ENCODE measurements at regions not wholly inside any gene's neighbourhood (a gene's known extent, or its start where the extent isn't known, plus 50 kb on each side); places are given as distances from the start of the nearest gene placed in this dataset.

GRCh38 chr12:28898038-28898437 is 251.0 kb upstream of the FAR2 start:
- Mint-ChIP-seq H3K27me3 (ENCODE audit: low read depth) (no peaks in the 10 kb centered on the region), H3K36me3 (ENCODE audit: low read depth) (no peaks in the 10 kb centered on the region), H3K4me1 (peaks cover 6% of the 10 kb centered on the region), H3K4me3 (no peak overlapping the region), H3K9me3 (peaks cover 23% of the 10 kb centered on the region), H3K27ac (no peak overlapping the region)
- TF ChIP-seq, protein P1, sequence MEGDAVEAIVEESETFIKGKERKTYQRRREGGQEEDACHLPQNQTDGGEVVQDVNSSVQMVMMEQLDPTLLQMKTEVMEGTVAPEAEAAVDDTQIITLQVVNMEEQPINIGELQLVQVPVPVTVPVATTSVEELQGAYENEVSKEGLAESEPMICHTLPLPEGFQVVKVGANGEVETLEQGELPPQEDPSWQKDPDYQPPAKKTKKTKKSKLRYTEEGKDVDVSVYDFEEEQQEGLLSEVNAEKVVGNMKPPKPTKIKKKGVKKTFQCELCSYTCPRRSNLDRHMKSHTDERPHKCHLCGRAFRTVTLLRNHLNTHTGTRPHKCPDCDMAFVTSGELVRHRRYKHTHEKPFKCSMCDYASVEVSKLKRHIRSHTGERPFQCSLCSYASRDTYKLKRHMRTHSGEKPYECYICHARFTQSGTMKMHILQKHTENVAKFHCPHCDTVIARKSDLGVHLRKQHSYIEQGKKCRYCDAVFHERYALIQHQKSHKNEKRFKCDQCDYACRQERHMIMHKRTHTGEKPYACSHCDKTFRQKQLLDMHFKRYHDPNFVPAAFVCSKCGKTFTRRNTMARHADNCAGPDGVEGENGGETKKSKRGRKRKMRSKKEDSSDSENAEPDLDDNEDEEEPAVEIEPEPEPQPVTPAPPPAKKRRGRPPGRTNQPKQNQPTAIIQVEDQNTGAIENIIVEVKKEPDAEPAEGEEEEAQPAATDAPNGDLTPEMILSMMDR (IDR thresholded peaks at IDR 0.05; ENCODE audit: unreplicated experiment in 3 of 3), result no peak

GRCh38 chr12:28899951-28900350 is 249.1 kb upstream of the FAR2 start:
- Mint-ChIP-seq H3K27me3 (ENCODE audit: low read depth) (no peaks in the 10 kb centered on the region), H3K4me1 (no peaks in the 10 kb centered on the region), H3K9me3 (peaks cover 23% of the 10 kb centered on the region), H3K4me3 (no peak overlapping the region), H3K27ac (no peak overlapping the region), H3K36me3 (ENCODE audit: low read depth) (no peaks in the 10 kb centered on the region)
- TF ChIP-seq, protein P1 (IDR thresholded peaks at IDR 0.05; ENCODE audit: unreplicated experiment in 3 of 3), result no peak

DNA sequence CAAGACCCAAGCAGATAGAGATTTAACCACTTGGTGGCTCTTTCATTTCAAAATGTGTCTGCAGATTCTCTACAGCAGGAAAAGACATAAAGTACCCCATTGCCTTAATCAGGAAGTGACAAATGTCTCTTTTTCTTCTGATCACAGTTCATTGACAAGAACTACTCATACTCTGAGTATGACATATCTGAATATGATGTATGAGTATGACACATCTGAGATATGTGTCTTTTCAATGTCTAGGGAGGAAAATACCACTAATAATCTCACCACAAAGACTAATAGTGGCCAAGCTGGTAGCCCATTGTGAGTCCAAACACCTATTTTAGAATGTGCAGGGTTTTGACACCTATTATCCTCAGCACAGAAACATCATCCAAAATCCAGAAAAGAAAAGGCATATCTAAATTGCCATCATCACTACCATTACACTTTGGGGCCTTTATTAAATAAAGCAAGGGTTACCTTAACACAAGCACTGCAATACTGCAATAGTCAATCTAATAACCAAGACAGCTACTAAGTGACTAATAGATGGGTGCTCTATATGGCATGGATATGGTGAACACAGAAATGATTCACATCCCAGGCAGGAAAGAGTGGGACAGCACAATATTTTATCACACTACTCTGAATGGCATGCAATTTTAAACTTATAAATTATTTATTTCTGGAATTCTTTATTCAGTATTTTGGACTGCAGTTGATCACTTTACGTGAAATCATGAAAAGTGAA is 243.7 kb upstream of the FAR2 start:
- peaks cover 26% of the 10 kb centered on the region for H3K9me3 Mint-ChIP-seq
- no peak overlapping the region for H3K4me3 Mint-ChIP-seq
- H3K27ac Mint-ChIP-seq, result no peak overlapping the region
- TF ChIP-seq, protein P1 (IDR thresholded peaks at IDR 0.05; ENCODE audit: unreplicated experiment in 3 of 3), result no peak
- no peaks in the 10 kb centered on the region for H3K27me3 Mint-ChIP-seq (ENCODE audit: low read depth)
- H3K4me1 Mint-ChIP-seq, result no peaks in the 10 kb centered on the region
- H3K36me3 Mint-ChIP-seq (ENCODE audit: low read depth), result no peaks in the 10 kb centered on the region

DNA sequence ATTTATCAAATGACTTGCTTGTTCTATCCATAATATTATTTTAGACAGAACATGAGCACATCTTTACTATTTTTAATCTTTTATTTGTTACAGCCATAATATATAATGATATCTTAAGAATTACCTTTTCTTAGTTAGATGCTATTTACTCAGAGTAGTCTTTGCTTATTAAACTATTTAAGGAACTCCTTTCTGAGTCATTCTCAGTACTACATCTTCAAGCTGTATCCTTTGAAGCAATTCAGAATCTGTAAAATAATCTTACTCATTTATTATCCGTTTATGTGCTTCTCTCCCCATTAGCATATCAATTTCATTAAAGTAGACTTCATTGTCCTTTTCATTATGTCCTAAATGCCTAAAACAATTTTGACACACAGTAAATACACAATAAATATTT is 240.4 kb upstream of the FAR2 start:
- TF ChIP-seq, protein P1 (IDR thresholded peaks at IDR 0.05; ENCODE audit: unreplicated experiment in 3 of 3), result no peak
- H3K36me3 Mint-ChIP-seq (ENCODE audit: low read depth), result no peaks in the 10 kb centered on the region
- peaks cover 29% of the 10 kb centered on the region for H3K9me3 Mint-ChIP-seq
- H3K4me3 Mint-ChIP-seq, result no peak overlapping the region
- H3K4me1 Mint-ChIP-seq, result no peaks in the 10 kb centered on the region
- no peaks in the 10 kb centered on the region for H3K27me3 Mint-ChIP-seq (ENCODE audit: low read depth)
- no peak overlapping the region for H3K27ac Mint-ChIP-seq

- Mint-ChIP-seq H3K27me3 (ENCODE audit: low read depth) (no peaks in the 10 kb centered on the region), H3K27ac (no peak overlapping the region), H3K4me3 (no peak overlapping the region), H3K9me3 (peaks cover 35% of the 10 kb centered on the region), H3K4me1 (no peaks in the 10 kb centered on the region), H3K36me3 (ENCODE audit: low read depth) (no peaks in the 10 kb centered on the region)
- TF ChIP-seq, protein P1 (IDR thresholded peaks at IDR 0.05; ENCODE audit: unreplicated experiment in 3 of 3), result no peak
Observed at GRCh38 chr12:28909291-28909690, 239.8 kb upstream of the FAR2 start.

DNA sequence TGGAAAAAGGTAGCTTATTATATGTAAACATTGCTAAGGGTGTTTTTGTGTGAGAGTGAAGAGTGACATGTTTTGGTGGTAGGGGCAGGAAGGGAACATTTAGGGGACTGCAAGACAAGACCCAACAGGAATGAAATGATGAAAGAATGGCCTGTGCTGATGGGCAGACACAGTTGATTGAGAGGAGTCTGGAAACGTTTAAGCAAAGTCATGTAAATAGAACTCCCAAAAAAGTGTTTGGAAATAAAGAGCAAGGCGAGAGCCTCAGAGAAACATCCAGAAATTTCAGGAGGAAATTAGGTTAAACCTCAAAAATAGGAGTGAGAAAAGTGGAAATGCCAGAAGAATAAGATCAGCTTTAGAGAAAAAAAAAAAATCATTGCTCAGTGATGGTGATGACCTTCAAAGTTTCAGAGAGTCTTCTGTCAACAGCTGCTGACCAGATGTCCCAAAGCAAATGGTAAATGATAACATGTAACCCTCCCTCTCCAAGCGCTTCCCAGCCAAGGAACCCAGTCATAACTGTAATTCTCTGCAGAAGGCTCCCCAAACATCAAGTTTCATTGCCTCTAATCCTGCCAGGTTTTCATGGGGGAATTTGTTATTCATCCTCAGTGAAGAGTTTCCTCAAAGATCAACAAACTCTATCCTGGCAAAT is 223.2 kb upstream of the FAR2 start:
- H3K27ac Mint-ChIP-seq, result no peak overlapping the region
- TF ChIP-seq, protein P1 (IDR thresholded peaks at IDR 0.05; ENCODE audit: unreplicated experiment in 3 of 3), result no peak
- no peaks in the 10 kb centered on the region for H3K36me3 Mint-ChIP-seq (ENCODE audit: low read depth)
- H3K9me3 Mint-ChIP-seq, result peaks cover 27% of the 10 kb centered on the region
- no peak overlapping the region for H3K4me3 Mint-ChIP-seq
- H3K4me1 Mint-ChIP-seq, result no peaks in the 10 kb centered on the region
- no peaks in the 10 kb centered on the region for H3K27me3 Mint-ChIP-seq (ENCODE audit: low read depth)

All from nephron (organoid).